Inflammatory macrophage (primary cell): ENCODE measurements at regions not wholly inside any gene's neighbourhood (a gene's known extent, or its start where the extent isn't known, plus 50 kb on each side); places are given as distances from the start of the nearest gene placed in this dataset.

Experiments
- DNase-seq, 2 donors: peaks; one replicate each; pipeline ENCODE4 v3.0.0-alpha.2; 2020 to 2022

GRCh38 chr11:70732023-70732880 lies 333.9 kb downstream of the CTTN start:
- no peak for DNase-seq

GRCh38 chr11:70732881-70733196 lies 334.5 kb downstream of the CTTN start:
- no peak for DNase-seq

- no peak for DNase-seq
These were observed 335.3 kb downstream of the CTTN start for GRCh38 chr11:70733327-70734325.

DNA sequence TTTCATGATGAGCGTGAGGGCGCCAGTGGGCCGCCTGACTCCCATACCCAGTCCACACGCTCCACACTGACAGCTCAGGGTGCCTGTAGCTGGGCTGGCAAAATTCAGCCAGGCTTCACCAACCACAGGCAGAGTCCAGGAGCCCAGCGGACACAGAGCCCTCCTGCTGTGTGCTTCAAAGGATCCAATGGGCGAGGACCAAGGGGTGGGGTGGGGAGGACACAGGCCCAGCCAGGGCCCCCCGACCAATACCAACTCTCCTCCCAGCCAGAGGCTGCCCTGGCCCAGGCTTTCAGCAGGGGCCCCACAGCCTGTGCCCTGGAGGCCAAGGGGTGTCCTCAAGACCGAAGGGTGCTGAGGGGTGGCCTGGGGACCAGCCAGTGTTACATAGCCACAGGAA lies 336.1 kb downstream of the CTTN start:
- DNase-seq = no peak

DNA sequence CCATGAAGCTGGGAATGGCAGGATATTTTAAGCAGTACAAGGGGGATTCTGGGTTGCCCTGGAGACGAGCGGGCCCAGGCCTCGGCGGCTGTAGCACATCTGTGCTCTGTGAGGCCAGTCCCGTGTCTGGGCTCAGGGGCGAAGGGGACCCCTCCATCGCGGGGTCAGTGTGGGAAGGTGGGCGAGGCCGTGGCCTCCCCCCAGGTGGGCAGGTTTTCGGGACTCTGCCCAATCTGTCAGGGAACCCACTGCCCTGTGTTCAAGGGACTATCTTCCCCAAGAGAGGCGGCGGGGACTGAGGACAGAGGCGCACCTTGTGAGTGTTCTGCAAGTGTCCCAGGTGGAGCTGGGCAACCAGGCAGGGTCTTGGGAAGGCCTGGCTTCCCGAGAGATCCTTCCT lies 336.6 kb downstream of the CTTN start:
- no peak for DNase-seq

GRCh38 chr11:70735976-70736375 lies 337.6 kb downstream of the CTTN start:
- no peak for DNase-seq

DNA sequence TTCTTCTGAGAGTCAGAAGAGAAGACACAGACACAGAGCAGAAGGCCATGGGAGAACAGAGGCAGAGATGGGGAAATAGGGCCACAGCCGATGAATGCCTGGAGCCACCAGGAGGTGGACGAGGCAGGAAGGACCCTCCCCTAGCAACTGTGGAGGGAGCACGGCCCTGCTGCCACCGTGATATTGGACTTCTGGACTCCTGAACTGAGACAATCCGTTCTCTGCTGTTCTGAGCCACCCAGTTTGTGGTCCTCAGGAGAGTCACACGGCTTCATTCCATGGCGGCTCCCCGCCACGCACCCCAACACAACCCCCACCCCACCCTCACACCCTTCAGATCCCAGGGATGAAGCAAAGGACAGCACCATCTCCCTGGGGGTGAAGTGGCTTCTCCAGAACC lies 338.1 kb downstream of the CTTN start:
- DNase-seq = no peak

- DNase-seq = no peak
These were observed 338.8 kb downstream of the CTTN start for GRCh38 chr11:70736937-70737640.

GRCh38 chr11:70737816-70738630 lies 339.7 kb downstream of the CTTN start:
- no peak for DNase-seq

DNA sequence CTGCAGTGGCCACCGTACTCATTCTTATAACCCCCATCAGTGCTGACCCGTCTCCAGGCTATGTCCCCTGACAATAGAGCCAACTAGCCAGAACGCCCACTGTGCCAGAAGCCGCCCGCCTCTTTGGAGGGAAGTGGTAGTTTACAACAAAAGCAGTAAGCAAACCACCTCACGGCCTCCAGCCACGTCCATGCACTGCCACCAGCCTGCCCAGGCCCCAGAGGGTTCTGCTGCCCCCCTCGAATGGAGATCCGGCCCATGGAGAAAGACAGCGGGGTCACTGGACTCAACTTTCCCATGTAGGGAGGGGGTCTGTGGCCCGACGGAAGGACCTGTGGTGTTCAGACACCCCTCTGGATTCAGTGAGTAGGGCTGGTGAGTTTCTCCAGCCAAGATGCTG lies 340.3 kb downstream of the CTTN start:
- no peak for DNase-seq

- DNase-seq = no peak
These were observed 340.8 kb downstream of the CTTN start for GRCh38 chr11:70739091-70739490.

- no peak for DNase-seq
These were observed 341.6 kb downstream of the CTTN start for GRCh38 chr11:70739811-70740487.

GRCh38 chr11:70740488-70740851 lies 342.1 kb downstream of the CTTN start:
- no peak for DNase-seq

GRCh38 chr11:70741085-70741484 lies 342.8 kb downstream of the CTTN start:
- no peak for DNase-seq

- no peak for DNase-seq
These were observed 344.4 kb downstream of the CTTN start for GRCh38 chr11:70742553-70743291.

DNA sequence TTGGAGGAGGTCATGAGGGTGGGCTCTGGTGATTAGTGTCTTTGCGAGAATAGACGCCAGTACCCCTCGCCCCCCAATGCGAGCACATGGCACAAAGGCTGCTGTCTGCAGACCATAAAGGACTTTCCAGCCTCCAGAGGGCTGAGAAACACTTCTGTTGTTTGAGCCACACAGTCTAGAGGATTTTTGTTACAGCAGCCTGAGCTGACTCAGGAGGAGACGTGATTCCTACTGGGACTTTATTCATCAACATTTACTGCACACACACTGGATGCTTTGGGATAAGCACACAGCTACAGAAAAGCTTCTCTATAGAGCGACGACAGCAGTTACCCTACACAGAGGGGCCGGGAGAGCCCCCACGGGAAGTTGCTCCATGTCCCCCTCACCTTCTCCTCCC lies 345.0 kb downstream of the CTTN start:
- DNase-seq = no peak

DNA sequence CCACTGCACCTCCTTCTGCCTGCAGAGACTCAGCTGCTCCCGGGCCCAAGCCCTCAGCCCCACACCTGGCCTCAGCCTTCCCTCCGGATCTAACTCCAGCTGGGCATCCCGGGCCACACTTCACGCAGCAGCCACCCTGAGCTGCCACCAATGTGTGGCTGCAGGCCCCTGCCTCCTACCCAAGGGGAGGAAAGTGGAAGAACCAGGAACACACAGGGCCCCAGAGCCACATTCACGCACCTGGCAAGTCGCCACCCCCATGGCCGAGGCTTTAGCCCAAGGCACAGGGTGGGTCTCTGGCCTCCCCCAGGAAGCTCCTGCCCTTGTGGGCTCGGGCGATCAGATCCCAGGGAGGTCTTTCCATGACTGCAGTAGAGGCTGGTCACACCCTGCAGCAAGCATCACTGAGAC lies 345.6 kb downstream of the CTTN start:
- no peak for DNase-seq

GRCh38 chr11:70744396-70745185 lies 346.3 kb downstream of the CTTN start:
- no peak for DNase-seq

- DNase-seq = no peak
These were observed 347.1 kb downstream of the CTTN start for GRCh38 chr11:70745451-70745850.

DNA sequence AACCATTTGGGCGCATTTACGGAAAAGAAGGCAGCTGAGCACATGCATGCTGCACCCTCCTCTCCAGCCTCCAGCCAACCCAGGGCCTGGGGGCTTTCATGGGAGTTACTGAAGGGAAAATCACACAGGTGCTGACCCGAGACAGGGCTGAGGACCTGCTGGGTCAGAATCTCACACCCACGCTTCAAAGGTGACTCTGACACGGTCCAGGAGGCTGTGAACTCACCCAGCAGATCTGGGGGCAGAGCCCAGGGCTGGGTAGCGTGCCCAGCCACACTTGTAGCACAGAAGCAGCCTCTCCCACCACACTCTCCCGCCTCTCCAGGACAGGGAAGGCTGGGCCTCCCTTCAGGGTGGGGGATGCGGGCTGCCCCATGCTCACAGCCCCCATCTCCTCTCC lies 347.6 kb downstream of the CTTN start:
- no peak for DNase-seq
